HG03108 (cell line): ENCODE measurements at regions not wholly inside any gene's neighbourhood (a gene's known extent, or its start where the extent isn't known, plus 50 kb on each side); places are given as distances from the start of the nearest gene placed in this dataset.

ENCODE experiments used
- ATAC-seq: cut with Tn5 transposase; IDR thresholded peaks from one replicate; pipeline ENCODE4 v1.9.1; 2021; ENCODE audit warnings: moderate library complexity; ENCODE audit not compliant: unreplicated experiment

GRCh38 chr2:150566289-150566688 lies 78.8 kb upstream of the RND3 start:
- ATAC-seq, result no peak

GRCh38 chr2:150561076-150561475 lies 73.6 kb upstream of the RND3 start:
- no peak for ATAC-seq

GRCh38 chr2:150557020-150557600 lies 69.6 kb upstream of the RND3 start:
- ATAC-seq, result no peak

GRCh38 chr2:150555611-150556356 lies 68.3 kb upstream of the RND3 start:
- ATAC-seq, result no peak

- no peak for ATAC-seq
These were observed 66.6 kb upstream of the RND3 start for GRCh38 chr2:150554046-150554445.

GRCh38 chr2:150552041-150552820 lies 64.8 kb upstream of the RND3 start:
- no peak for ATAC-seq

GRCh38 chr2:150549381-150549780 lies 61.9 kb upstream of the RND3 start:
- no peak for ATAC-seq

- no peak for ATAC-seq
These were observed 61.1 kb upstream of the RND3 start for GRCh38 chr2:150548527-150548926.

- ATAC-seq, result no peak
These were observed 58.4 kb upstream of the RND3 start for GRCh38 chr2:150545916-150546315.

- ATAC-seq, result no peak
These were observed 57.3 kb upstream of the RND3 start for GRCh38 chr2:150544731-150545130.

- no peak for ATAC-seq
These were observed 55.2 kb upstream of the RND3 start for GRCh38 chr2:150542692-150543091.

- no peak for ATAC-seq
These were observed 54.7 kb upstream of the RND3 start for GRCh38 chr2:150542172-150542571.

- ATAC-seq, result no peak
These were observed 51.3 kb upstream of the RND3 start for GRCh38 chr2:150538651-150539201.
